ENCODE measurements at regions not wholly inside any gene's neighbourhood (a gene's known extent, or its start where the extent isn't known, plus 50 kb on each side); places are given as distances from the start of the nearest gene placed in this dataset.

- no peaks in the 10 kb centered on the region for H3K9me3 ChIP-seq (ENCODE audit: control insufficient read depth, low read length)
- H3K4me3 Mint-ChIP-seq: no peak overlapping the region
- peak; percentile 93 for TF ChIP-seq CTCF (conservative IDR thresholded peaks at IDR 0.05)
- 86% methylated on average over 1 of the region's 1 CpG; no CpG with 5 or more reads in 1 of the 2 experiments for WGBS, 2 experiments (ENCODE audit: insufficient coverage in 1 of 2, insufficient read length in 1 of 2)
- no peak overlapping the region for H3K27ac Mint-ChIP-seq
- H3K36me3 ChIP-seq (ENCODE audit: control insufficient read depth, insufficient read depth, low read length): no peaks in the 10 kb centered on the region
- peaks cover 2% of the 10 kb centered on the region for H3K9me3 Mint-ChIP-seq
- no peak overlapping the region for H3K9ac ChIP-seq (ENCODE audit: extremely low read depth, low read length, poor library complexity, severe bottlenecking)
- H3K27me3 Mint-ChIP-seq (ENCODE audit: insufficient read depth): no peaks in the 10 kb centered on the region
- no peaks in the 10 kb centered on the region for H3K4me1 ChIP-seq (ENCODE audit: control insufficient read depth, insufficient read depth, low read length)
- no peak overlapping the region for H3K27ac ChIP-seq (ENCODE audit: low read depth, low read length)
- H3K36me3 Mint-ChIP-seq (ENCODE audit: low read depth): no peaks in the 10 kb centered on the region
- no peak overlapping the region for H3K4me3 ChIP-seq (ENCODE audit: low read length)
- peak; percentile 82 for DNase-seq
- no peaks in the 10 kb centered on the region for H3K4me1 Mint-ChIP-seq
- H3K27me3 ChIP-seq (ENCODE audit: control insufficient read depth, insufficient read depth, low read length, poor library complexity, severe bottlenecking): no peaks in the 10 kb centered on the region
These were observed 605.0 kb upstream of the PKN2 start for GRCh38 chr1:88079036-88079435.

GRCh38 chr1:88080875-88081274 is 603.2 kb upstream of the PKN2 start:
- H3K9me3 ChIP-seq (ENCODE audit: control insufficient read depth, low read length): no peaks in the 10 kb centered on the region
- no peak overlapping the region for H3K9ac ChIP-seq (ENCODE audit: extremely low read depth, low read length, poor library complexity, severe bottlenecking)
- H3K27ac Mint-ChIP-seq: no peak overlapping the region
- H3K36me3 Mint-ChIP-seq (ENCODE audit: low read depth): no peaks in the 10 kb centered on the region
- no peak overlapping the region for H3K27ac ChIP-seq (ENCODE audit: low read depth, low read length)
- no peaks in the 10 kb centered on the region for H3K4me1 ChIP-seq (ENCODE audit: control insufficient read depth, insufficient read depth, low read length)
- H3K36me3 ChIP-seq (ENCODE audit: control insufficient read depth, insufficient read depth, low read length): no peaks in the 10 kb centered on the region
- no peak for TF ChIP-seq CTCF (conservative IDR thresholded peaks at IDR 0.05)
- no peak overlapping the region for H3K4me3 ChIP-seq (ENCODE audit: low read length)
- H3K4me1 Mint-ChIP-seq: no peaks in the 10 kb centered on the region
- no peak overlapping the region for H3K4me3 Mint-ChIP-seq
- H3K27me3 ChIP-seq (ENCODE audit: control insufficient read depth, insufficient read depth, low read length, poor library complexity, severe bottlenecking): no peaks in the 10 kb centered on the region
- peaks cover 17% of the 10 kb centered on the region for H3K9me3 Mint-ChIP-seq
- H3K27me3 Mint-ChIP-seq (ENCODE audit: insufficient read depth): no peaks in the 10 kb centered on the region
- no peak for DNase-seq

- H3K36me3 Mint-ChIP-seq (ENCODE audit: low read depth): no peaks in the 10 kb centered on the region
- no peak overlapping the region for H3K27ac Mint-ChIP-seq
- no peaks in the 10 kb centered on the region for H3K27me3 Mint-ChIP-seq (ENCODE audit: insufficient read depth)
- no peak overlapping the region for H3K9ac ChIP-seq (ENCODE audit: extremely low read depth, low read length, poor library complexity, severe bottlenecking)
- no peak overlapping the region for H3K27ac ChIP-seq (ENCODE audit: low read depth, low read length)
- peaks cover 3% of the 10 kb centered on the region for H3K4me1 Mint-ChIP-seq
- no peak overlapping the region for H3K4me3 ChIP-seq (ENCODE audit: low read length)
- 88 to 92% methylated on average over 2 to 8 of the region's 8 CpGs for WGBS, 2 experiments (ENCODE audit: insufficient coverage in 1 of 2, insufficient read length in 1 of 2)
- no peak overlapping the region for H3K4me3 Mint-ChIP-seq
- TF ChIP-seq CTCF (conservative IDR thresholded peaks at IDR 0.05): no peak
- peak; percentile 55 for DNase-seq
- H3K9me3 ChIP-seq (ENCODE audit: control insufficient read depth, low read length): no peaks in the 10 kb centered on the region
- peaks cover 25% of the 10 kb centered on the region for H3K9me3 Mint-ChIP-seq
- no peaks in the 10 kb centered on the region for H3K36me3 ChIP-seq (ENCODE audit: control insufficient read depth, insufficient read depth, low read length)
- H3K27me3 ChIP-seq (ENCODE audit: control insufficient read depth, insufficient read depth, low read length, poor library complexity, severe bottlenecking): no peaks in the 10 kb centered on the region
- H3K4me1 ChIP-seq (ENCODE audit: control insufficient read depth, insufficient read depth, low read length): no peaks in the 10 kb centered on the region
These were observed 595.6 kb upstream of the PKN2 start for GRCh38 chr1:88088481-88088880.
